Panc1 (cell line): ENCODE measurements at regions not wholly inside any gene's neighbourhood (a gene's known extent, or its start where the extent isn't known, plus 50 kb on each side); places are given as distances from the start of the nearest gene placed in this dataset.

Experiments
- POLR2AphosphoS5 ChIP-seq: IDR thresholded peaks from 2 replicates; pipeline ENCODE4 v1.6.1; 2012; ENCODE audit warnings: mild to moderate bottlenecking, low read depth, low read length, moderate library complexity
- TF ChIP-seq, protein P1 (sequence below): fragments of 450-650 bp; IDR thresholded peaks from 2 replicates; pipeline ENCODE4 v1.5.1; 2017; ENCODE audit warnings: mild to moderate bottlenecking

DNA sequence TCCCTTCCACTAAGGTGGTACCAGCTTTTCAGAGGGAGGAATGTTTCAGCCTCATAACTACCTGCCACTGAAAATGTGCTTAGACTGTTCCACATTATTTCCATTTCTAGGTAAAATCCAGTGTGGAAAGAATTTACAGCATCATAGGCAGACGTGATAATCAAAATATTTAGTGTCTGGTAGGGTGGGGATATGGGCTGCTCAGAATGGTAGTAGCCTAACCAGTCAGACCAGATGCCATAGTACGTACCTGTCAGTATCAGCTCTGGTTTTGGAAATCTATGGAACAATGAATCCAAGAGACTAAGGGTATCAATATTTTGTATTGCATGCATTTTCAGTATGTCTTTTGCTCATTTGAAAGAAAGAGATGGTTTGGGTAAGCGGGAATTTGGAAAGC lies 76.8 kb upstream of the APBB1IP start:
- TF ChIP-seq, protein P1, sequence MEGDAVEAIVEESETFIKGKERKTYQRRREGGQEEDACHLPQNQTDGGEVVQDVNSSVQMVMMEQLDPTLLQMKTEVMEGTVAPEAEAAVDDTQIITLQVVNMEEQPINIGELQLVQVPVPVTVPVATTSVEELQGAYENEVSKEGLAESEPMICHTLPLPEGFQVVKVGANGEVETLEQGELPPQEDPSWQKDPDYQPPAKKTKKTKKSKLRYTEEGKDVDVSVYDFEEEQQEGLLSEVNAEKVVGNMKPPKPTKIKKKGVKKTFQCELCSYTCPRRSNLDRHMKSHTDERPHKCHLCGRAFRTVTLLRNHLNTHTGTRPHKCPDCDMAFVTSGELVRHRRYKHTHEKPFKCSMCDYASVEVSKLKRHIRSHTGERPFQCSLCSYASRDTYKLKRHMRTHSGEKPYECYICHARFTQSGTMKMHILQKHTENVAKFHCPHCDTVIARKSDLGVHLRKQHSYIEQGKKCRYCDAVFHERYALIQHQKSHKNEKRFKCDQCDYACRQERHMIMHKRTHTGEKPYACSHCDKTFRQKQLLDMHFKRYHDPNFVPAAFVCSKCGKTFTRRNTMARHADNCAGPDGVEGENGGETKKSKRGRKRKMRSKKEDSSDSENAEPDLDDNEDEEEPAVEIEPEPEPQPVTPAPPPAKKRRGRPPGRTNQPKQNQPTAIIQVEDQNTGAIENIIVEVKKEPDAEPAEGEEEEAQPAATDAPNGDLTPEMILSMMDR = no peak
- no peak for TF ChIP-seq POLR2AphosphoS5
